Prostate gland (tissue), 2 donors: ENCODE measurements at regions not wholly inside any gene's neighbourhood (a gene's known extent, or its start where the extent isn't known, plus 50 kb on each side); places are given as distances from the start of the nearest gene placed in this dataset.
"Not testable (repeated sequence)": the region's sequence is repeated elsewhere in the genome, so short reads cannot be mapped to it uniquely, and the experiment has no call there.

Experiments
- DNase-seq: peaks from one replicate; pipeline ENCODE4 v3.0.0-alpha.2; 2019; ENCODE audit warnings: low spot score
- H3K27ac ChIP-seq, 2 donors: fragments of 200-600 bp; sonication (generic); 2 replicates each; pipeline ENCODE4 v1.5.1; 2017 to 2019
- H3K27me3 ChIP-seq: fragments of 200-600 bp; sonication (generic); replicated peaks from 2 replicates; pipeline ENCODE4 v1.5.1; 2019; ENCODE audit not compliant: insufficient read depth
- H3K36me3 ChIP-seq, 2 donors: fragments of 200-600 bp; sonication (generic); 1 replicate in 1 of 2; 2 replicates in 1 of 2; pipeline versions ENCODE4 v1.5.1 to v1.8.1; 2017 to 2019
- H3K4me1 ChIP-seq: fragments of 200-600 bp; sonication (generic); replicated peaks from 2 replicates; pipeline ENCODE4 v1.5.1; 2019
- H3K4me3 ChIP-seq, 2 donors: fragments of 200-600 bp; sonication (generic); 2 replicates each; pipeline ENCODE4 v1.5.1; 2017 to 2019
- H3K9me3 ChIP-seq: fragments of 200-600 bp; sonication (generic); 2 replicates; pipeline ENCODE4 v1.5.1; 2017
- CTCF ChIP-seq, 4 experiments: fragments of 200-600 bp in 2 of 4; fragments of 450-650 bp in 2 of 4; sonication (generic) in 2 of 4; IDR thresholded peaks; 1 replicate in 3 of 4; 2 replicates in 1 of 4; pipeline ENCODE4 v1.5.1; 2016 to 2019; ENCODE audit warnings: antibody characterized with exemption in 4 of 4, mild to moderate bottlenecking in 2 of 4, moderate library complexity in 2 of 4
- POLR2A ChIP-seq: fragments of 450-650 bp; IDR thresholded peaks from one replicate; pipeline ENCODE4 v1.6.1; 2016; ENCODE audit warnings: antibody characterized with exemption, mild to moderate bottlenecking
- POLR2AphosphoS5 ChIP-seq: sonication (generic); formaldehyde crosslinking; IDR thresholded peaks from one replicate; pipeline ENCODE4 v1.6.1; 2017; ENCODE audit warnings: antibody characterized with exemption
- WGBS: methylation state at CpG from one replicate; pipeline ENCODE4 v1.1.5; 2018; 5-methylcytosine and 5-hydroxymethylcytosine counted together
- intact Hi-C: fragments of 100-400 bp; cut with DNase I; formaldehyde crosslinking; loops from one replicate; pipeline ENCODE4 v1.14.2; 2022

- Histone ChIP-seq H3K27ac (no peak overlapping the region), H3K9me3 (no peaks in the 10 kb centered on the region), H3K4me1 (no peaks in the 10 kb centered on the region), H3K36me3 (no peaks in the 10 kb centered on the region), H3K27me3 (no peaks in the 10 kb centered on the region), H3K4me3 (no peak overlapping the region)
- intact Hi-C loops, result no loop called here
- TF ChIP-seq CTCF (IDR thresholded peaks at IDR 0.05), result no peak
- TF ChIP-seq POLR2AphosphoS5, result no peak
- TF ChIP-seq POLR2A, result no peak
- no peak for DNase-seq
- WGBS, result 67% methylated on average over 3 of the region's 3 CpGs
Measured at GRCh38 chr2:175330195-175330594, 148.7 kb upstream of the ATP5MC3 start.

- Histone ChIP-seq H3K27ac (no peak overlapping the region), H3K4me1 (no peaks in the 10 kb centered on the region), H3K4me3 (no peak overlapping the region), H3K36me3 (no peaks in the 10 kb centered on the region), H3K27me3 (no peaks in the 10 kb centered on the region), H3K9me3 (no peaks in the 10 kb centered on the region)
- no peak for TF ChIP-seq CTCF (IDR thresholded peaks at IDR 0.05)
- TF ChIP-seq POLR2A, result no peak
- intact Hi-C loops, result no loop called here
- no peak for DNase-seq
- 54% methylated on average over 3 of the region's 3 CpGs for WGBS
Measured at GRCh38 chr2:175326801-175327200, 145.3 kb upstream of the ATP5MC3 start.

GRCh38 chr2:175326164-175326563 lies 144.7 kb upstream of the ATP5MC3 start:
- H3K27me3 ChIP-seq, H3K9me3 ChIP-seq, H3K36me3 ChIP-seq, H3K27ac ChIP-seq, intact Hi-C loops, H3K4me3 ChIP-seq, DNase-seq, H3K4me1 ChIP-seq: not testable (repeated sequence)
- 73% methylated on average over 2 of the region's 2 CpGs for WGBS

GRCh38 chr2:175323162-175323561 lies 141.7 kb upstream of the ATP5MC3 start:
- no peak overlapping the region for H3K4me3 ChIP-seq
- intact Hi-C loops, result no loop called here
- WGBS, result 91% methylated on average over 4 of the region's 4 CpGs
- no peak for DNase-seq
- no peaks in the 10 kb centered on the region for H3K4me1 ChIP-seq
- no peak overlapping the region for H3K27ac ChIP-seq
- TF ChIP-seq CTCF (IDR thresholded peaks at IDR 0.05), result no peak
- no peaks in the 10 kb centered on the region for H3K9me3 ChIP-seq
- no peaks in the 10 kb centered on the region for H3K36me3 ChIP-seq
- no peaks in the 10 kb centered on the region for H3K27me3 ChIP-seq

- intact Hi-C loops, result no loop called here
- Histone ChIP-seq H3K27me3 (no peaks in the 10 kb centered on the region), H3K9me3 (no peaks in the 10 kb centered on the region), H3K27ac (no peak overlapping the region), H3K4me1 (no peaks in the 10 kb centered on the region), H3K36me3 (no peaks in the 10 kb centered on the region), H3K4me3 (no peak overlapping the region)
- 31% methylated on average over 2 of the region's 2 CpGs for WGBS
- no peak for DNase-seq
- TF ChIP-seq POLR2A (no peak), POLR2AphosphoS5 (no peak), CTCF (IDR thresholded peaks at IDR 0.05) (no peak)
Measured at GRCh38 chr2:175318542-175318941, 137.0 kb upstream of the ATP5MC3 start.

- no peaks in the 10 kb centered on the region for H3K27me3 ChIP-seq
- no peak overlapping the region for H3K27ac ChIP-seq
- TF ChIP-seq CTCF (IDR thresholded peaks at IDR 0.05) (no peak), POLR2AphosphoS5 (no peak), POLR2A (no peak)
- DNase-seq, result no peak
- H3K36me3 ChIP-seq, result no peaks in the 10 kb centered on the region
- H3K4me1 ChIP-seq, result no peaks in the 10 kb centered on the region
- H3K9me3 ChIP-seq, result no peaks in the 10 kb centered on the region
- WGBS, result 76% methylated on average over 2 of the region's 2 CpGs
- H3K4me3 ChIP-seq, result no peak overlapping the region
- intact Hi-C loops, result no loop called here
Measured at GRCh38 chr2:175317751-175318150, 136.2 kb upstream of the ATP5MC3 start.
